Body of pancreas (tissue), 4 donors: ENCODE measurements at regions not wholly inside any gene's neighbourhood (a gene's known extent, or its start where the extent isn't known, plus 50 kb on each side); places are given as distances from the start of the nearest gene placed in this dataset.

Source experiments
- ATAC-seq: fragments of 150-250 bp; one replicate; pipeline ENCODE4 v1.9.1; 2016
- DNase-seq, 4 donors: peaks; one replicate each; pipeline ENCODE4 v3.0.0-alpha.2; 2019
- H3K27ac ChIP-seq, 4 donors: fragments of 200-600 bp; sonication (generic); 1 replicate in 3 of 4; 2 replicates in 1 of 4; pipeline versions ENCODE4 v1.5.1 to v1.6.1; 2016 to 2019; ENCODE audit warnings: mild to moderate bottlenecking in 1 of 4, mixed read lengths in 1 of 4, moderate library complexity in 1 of 4
- H3K27me3 ChIP-seq, 2 donors: fragments of 200-600 bp; sonication (generic); one replicate each; pipeline ENCODE4 v1.6.0; 2016; ENCODE audit warnings: mild to moderate bottlenecking in 1 of 2
- H3K36me3 ChIP-seq, 2 donors: fragments of 200-600 bp; sonication (generic); replicated peaks in 1 of 2; 2 replicates each; pipeline ENCODE4 v1.5.1; 2016; ENCODE audit warnings: low read depth in 2 of 2; ENCODE audit not compliant: insufficient read depth in 1 of 2
- H3K4me1 ChIP-seq: fragments of 200-600 bp; sonication (generic); one replicate; pipeline ENCODE4 v1.6.0; 2016
- H3K4me3 ChIP-seq, 2 donors: fragments of 200-600 bp; sonication (generic); 1 replicate in 1 of 2; 2 replicates in 1 of 2; pipeline ENCODE4 v1.5.1; 2016 to 2019
- H3K9me3 ChIP-seq, 3 donors: fragments of 200-600 bp; sonication (generic); 1 replicate in 2 of 3; 2 replicates in 1 of 3; pipeline ENCODE4 v1.5.1; 2016
- CTCF ChIP-seq, 7 experiments: fragments of 450-650 bp in 4 of 7; fragments of 200-600 bp in 3 of 7; sonication (generic) in 3 of 7; IDR thresholded peaks; one replicate each; pipeline ENCODE4 v1.5.1; 2016 to 2019; ENCODE audit warnings: antibody characterized with exemption in 7 of 7
- POLR2A ChIP-seq, 3 donors: fragments of 450-650 bp; IDR thresholded peaks; one replicate each; pipeline ENCODE4 v1.6.1; 2016; ENCODE audit warnings: antibody characterized with exemption in 3 of 3, mild to moderate bottlenecking in 2 of 3
- WGBS, 2 donors: methylation state at CpG; one replicate each; pipeline ENCODE4 v1.1.5; 2017; 5-methylcytosine and 5-hydroxymethylcytosine counted together
- intact Hi-C: fragments of 100-400 bp; cut with DNase I; formaldehyde crosslinking; loops from one replicate; pipeline ENCODE4 v1.15.1; 2023

- no peak for TF ChIP-seq POLR2A (IDR thresholded peaks at IDR 0.05)
- TF ChIP-seq CTCF (IDR thresholded peaks at IDR 0.05): no peak
- 41 to 47% methylated on average over 3 of the region's 3 CpGs for WGBS, 2 donors
- no peaks in the 10 kb centered on the region for H3K9me3 ChIP-seq
- intact Hi-C loops: no loop called here
- ATAC-seq: no peak
- H3K27ac ChIP-seq: no peak overlapping the region
- no peaks in the 10 kb centered on the region for H3K4me1 ChIP-seq
- DNase-seq: no peak
- no peak overlapping the region for H3K4me3 ChIP-seq
- no peaks in the 10 kb centered on the region for H3K27me3 ChIP-seq
- no peaks in the 10 kb centered on the region for H3K36me3 ChIP-seq
These were observed 74.4 kb upstream of the HAO2 start for GRCh38 chr1:119294199-119294598.

- H3K4me1 ChIP-seq: no peaks in the 10 kb centered on the region
- no peak overlapping the region for H3K27ac ChIP-seq
- no peaks in the 10 kb centered on the region for H3K9me3 ChIP-seq
- H3K36me3 ChIP-seq: no peaks in the 10 kb centered on the region
- DNase-seq: no peak
- WGBS, 2 donors: 32 to 41% methylated on average over 2 of the region's 2 CpGs
- ATAC-seq: no peak
- no peak overlapping the region for H3K4me3 ChIP-seq
- intact Hi-C loops: no loop called here
- no peaks in the 10 kb centered on the region for H3K27me3 ChIP-seq
- TF ChIP-seq POLR2A (IDR thresholded peaks at IDR 0.05) (no peak), CTCF (IDR thresholded peaks at IDR 0.05) (no peak)
These were observed 73.9 kb upstream of the HAO2 start for GRCh38 chr1:119294722-119295121.

GRCh38 chr1:119298687-119299303 lies 69.8 kb upstream of the HAO2 start:
- H3K36me3 ChIP-seq: no peaks in the 10 kb centered on the region
- ATAC-seq (no peak), DNase-seq (no peak)
- H3K4me3 ChIP-seq: no peak overlapping the region
- no peak overlapping the region for H3K27ac ChIP-seq
- intact Hi-C loops: no loop called here
- H3K4me1 ChIP-seq: no peaks in the 10 kb centered on the region
- TF ChIP-seq CTCF (IDR thresholded peaks at IDR 0.05) (no peak), POLR2A (IDR thresholded peaks at IDR 0.05) (no peak)
- H3K9me3 ChIP-seq: no peaks in the 10 kb centered on the region
- H3K27me3 ChIP-seq: no peaks in the 10 kb centered on the region

- Histone ChIP-seq H3K4me1 (no peaks in the 10 kb centered on the region), H3K4me3 (no peak overlapping the region), H3K9me3 (no peaks in the 10 kb centered on the region), H3K36me3 (no peaks in the 10 kb centered on the region), H3K27ac (no peak overlapping the region), H3K27me3 (no peaks in the 10 kb centered on the region)
- no peak for TF ChIP-seq CTCF (IDR thresholded peaks at IDR 0.05)
- no peak for TF ChIP-seq POLR2A (IDR thresholded peaks at IDR 0.05)
- intact Hi-C loops: no loop called here
- no peak for ATAC-seq
- DNase-seq: no peak
- 71 to 79% methylated on average over 3 of the region's 3 CpGs for WGBS, 2 donors
These were observed 66.6 kb upstream of the HAO2 start for GRCh38 chr1:119302011-119302410.

GRCh38 chr1:119308130-119308700 lies 60.4 kb upstream of the HAO2 start:
- H3K27ac ChIP-seq: no peak overlapping the region
- DNase-seq: no peak
- 36 to 49% methylated on average over 3 of the region's 3 CpGs for WGBS, 2 donors

More at GRCh38 chr1:119308130-119308700, 60.4 kb upstream of the HAO2 start:
- intact Hi-C loops: no loop called here
- Histone ChIP-seq H3K27me3 (no peaks in the 10 kb centered on the region), H3K4me1 (no peaks in the 10 kb centered on the region), H3K9me3 (no peaks in the 10 kb centered on the region), H3K36me3 (no peaks in the 10 kb centered on the region), H3K4me3 (no peak overlapping the region)
- ATAC-seq: no peak
- TF ChIP-seq POLR2A (IDR thresholded peaks at IDR 0.05): no peak
